Suprapubic skin (tissue), 4 donors: ENCODE measurements at regions not wholly inside any gene's neighbourhood (a gene's known extent, or its start where the extent isn't known, plus 50 kb on each side); places are given as distances from the start of the nearest gene placed in this dataset.

Experiments used
- CTCF ChIP-seq, 2 donors: fragments of 200-600 bp in 1 of 2; fragments of 450-650 bp in 1 of 2; sonication (generic) in 1 of 2; IDR thresholded peaks; one replicate each; pipeline ENCODE4 v1.5.1; 2016 to 2019; ENCODE audit warnings: antibody characterized with exemption in 2 of 2, mild to moderate bottlenecking in 1 of 2, moderate library complexity in 1 of 2
- POLR2A ChIP-seq, 2 donors: fragments of 450-650 bp; IDR thresholded peaks; one replicate each; pipeline ENCODE4 v1.6.1; 2017; ENCODE audit warnings: antibody characterized with exemption in 2 of 2, mild to moderate bottlenecking in 2 of 2, moderate library complexity in 2 of 2
- POLR2AphosphoS5 ChIP-seq, 3 donors: sonication (generic); formaldehyde crosslinking; IDR thresholded peaks; one replicate each; pipeline ENCODE4 v1.6.1; 2017; ENCODE audit warnings: antibody characterized with exemption in 3 of 3

- TF ChIP-seq POLR2A (IDR thresholded peaks at IDR 0.05) (no peak), CTCF (IDR thresholded peaks at IDR 0.05) (no peak), POLR2AphosphoS5 (IDR thresholded peaks at IDR 0.05) (no peak)
Measured at GRCh38 chr6:74782346-74782745, 423.5 kb downstream of the COL12A1 start.
